Germinal center (tissue), 1 donor: ENCODE measurements at regions not wholly inside any gene's neighbourhood (a gene's known extent, or its start where the extent isn't known, plus 50 kb on each side); places are given as distances from the start of the nearest gene placed in this dataset.
"Not testable (repeated sequence)": the region's sequence is repeated elsewhere in the genome, so short reads cannot be mapped to it uniquely, and the experiment has no call there.

Experiments
- DNase-seq: peaks from one replicate; pipeline ENCODE4 v3.0.0; 2012; ENCODE audit warnings: mixed read lengths, low spot score

DNA sequence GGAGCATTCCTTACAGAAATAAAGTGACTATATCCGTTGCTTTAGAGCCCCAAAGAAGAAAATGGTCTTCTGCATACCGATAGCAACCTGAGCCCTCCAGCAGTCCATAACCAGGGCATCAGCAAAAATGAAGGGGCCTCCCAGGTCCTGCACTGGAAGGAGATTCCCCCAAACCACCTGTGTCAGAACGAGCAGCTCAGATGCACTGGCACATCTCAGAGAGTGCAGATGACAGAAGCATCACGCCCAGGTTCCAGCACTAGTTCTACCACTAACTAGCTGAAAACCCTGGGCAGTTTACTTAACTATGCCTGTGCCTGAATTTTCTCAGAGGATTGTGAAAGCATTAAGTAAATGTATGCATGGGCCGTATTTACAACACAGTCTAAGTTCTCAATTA is 466.7 kb upstream of the MYT1L start:
- DNase-seq = no peak

DNA sequence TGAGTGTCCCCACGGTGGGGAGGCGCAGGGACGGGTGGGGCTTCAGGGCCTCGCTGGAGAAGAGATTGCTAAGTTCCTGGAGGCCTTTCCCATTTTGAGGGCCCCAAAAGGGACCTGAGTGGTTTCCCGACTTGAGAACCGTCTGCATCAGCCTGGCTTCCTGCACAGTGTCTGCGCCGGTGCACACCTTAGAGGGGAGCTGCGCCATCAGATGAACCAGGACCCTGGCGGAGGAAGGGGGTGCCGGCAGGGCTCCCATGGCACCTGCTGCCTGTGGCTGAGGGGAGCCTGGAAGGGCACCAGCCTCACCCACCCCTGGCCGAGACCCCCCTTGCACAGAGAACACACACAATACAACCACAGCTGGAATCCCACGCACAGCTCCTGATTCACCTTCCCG is 465.1 kb upstream of the MYT1L start:
- no peak for DNase-seq

DNA sequence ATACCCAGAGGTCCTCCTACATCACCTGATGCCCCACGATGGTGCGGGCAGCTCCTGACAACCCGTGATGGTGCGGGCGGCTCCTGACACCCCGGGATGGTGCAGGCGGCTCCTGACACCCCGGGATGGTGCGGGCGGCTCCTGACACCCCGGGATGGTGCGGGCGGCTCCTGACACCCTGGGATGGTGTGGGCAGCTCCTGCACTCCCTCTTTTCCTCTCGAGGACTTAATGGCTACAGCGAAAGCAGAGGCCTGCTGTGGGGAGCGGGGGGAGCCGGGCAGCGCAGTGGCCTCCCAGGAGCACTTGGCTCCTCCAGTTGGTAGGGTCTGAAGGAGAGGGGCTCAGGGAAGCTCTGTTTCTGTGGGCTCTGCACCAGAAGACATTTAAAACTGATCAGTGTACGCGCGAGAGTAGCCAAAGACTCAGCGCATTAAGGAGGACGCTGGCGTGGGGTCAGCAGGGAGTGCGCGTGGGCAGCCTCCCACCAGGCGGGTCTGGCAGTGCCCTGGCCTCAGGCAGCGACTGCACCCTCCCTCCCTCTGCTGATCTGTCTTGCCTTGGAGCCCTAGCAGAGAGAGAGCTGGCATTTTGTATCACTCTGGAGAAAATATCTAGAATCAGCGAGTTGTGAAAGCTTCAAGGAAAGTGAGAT is 464.5 kb upstream of the MYT1L start:
- DNase-seq = no peak

DNA sequence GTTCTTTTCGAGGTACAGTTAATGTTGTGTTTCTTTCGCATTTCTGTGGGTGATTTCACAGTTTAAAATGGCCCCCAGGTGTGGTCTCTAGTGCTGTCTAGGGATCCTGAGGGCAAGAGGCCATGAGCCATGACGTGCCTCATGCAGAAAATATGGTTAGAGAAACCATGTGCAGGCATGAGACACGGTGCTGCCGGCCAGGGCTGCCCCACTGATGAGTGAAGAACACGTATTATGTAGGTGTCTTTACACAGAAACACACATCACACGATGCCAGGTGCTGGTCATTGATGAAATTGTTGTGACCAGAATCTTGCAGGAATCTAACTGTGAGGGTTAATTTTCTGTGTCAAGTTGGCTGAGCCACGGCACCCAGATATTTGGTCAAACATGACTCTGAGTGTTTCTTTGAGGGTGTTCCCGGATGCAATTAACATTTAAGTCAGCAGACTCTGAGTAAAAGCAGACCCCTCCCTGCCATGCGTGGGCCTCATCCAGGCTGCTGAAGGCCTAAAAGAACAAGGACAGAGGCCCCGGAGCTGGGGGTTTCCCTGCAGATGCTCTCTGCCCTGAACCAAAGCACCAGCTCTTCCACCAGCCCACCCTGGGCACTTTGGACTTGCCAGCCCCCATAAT is 463.0 kb upstream of the MYT1L start:
- DNase-seq = no peak

DNA sequence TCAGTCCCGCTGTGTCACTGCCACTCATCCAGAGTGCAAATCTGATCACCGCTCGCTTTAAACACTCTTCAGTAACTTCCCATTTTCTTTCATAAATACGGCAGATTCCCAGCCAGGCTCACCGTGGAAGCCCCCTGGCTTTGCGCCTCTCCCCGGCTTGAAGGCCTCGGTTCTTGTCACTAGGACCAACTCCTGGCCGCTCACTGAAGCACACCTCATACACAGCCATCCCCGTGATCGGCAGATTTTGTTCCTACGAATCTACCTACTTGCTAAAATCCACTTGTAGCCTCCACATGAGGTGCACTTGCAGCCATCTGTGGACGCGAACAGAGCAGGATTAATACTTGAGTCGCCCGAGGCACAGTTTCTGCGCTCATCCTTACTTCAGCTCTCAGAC is 462.4 kb upstream of the MYT1L start:
- DNase-seq = no peak

DNA sequence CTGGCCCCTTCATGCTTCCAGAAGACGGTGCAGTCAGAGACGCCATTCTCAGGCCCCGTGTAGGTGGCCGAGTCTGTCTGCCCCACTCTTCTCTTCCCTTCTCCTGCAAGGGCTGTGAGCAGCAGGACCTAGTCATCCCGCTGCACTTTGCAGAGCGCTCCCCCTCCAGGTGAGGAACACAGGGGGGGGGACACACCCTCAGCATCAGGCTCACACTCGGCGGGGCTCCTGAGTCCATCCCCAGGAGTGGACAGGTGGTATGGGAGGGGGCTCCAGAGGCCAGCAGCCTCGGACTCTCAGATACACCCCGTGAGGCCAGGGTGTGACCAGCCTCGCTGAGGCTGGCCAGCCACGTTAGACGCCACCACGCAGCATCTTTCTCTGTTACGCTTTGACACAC is 460.5 kb upstream of the MYT1L start:
- no peak for DNase-seq

DNA sequence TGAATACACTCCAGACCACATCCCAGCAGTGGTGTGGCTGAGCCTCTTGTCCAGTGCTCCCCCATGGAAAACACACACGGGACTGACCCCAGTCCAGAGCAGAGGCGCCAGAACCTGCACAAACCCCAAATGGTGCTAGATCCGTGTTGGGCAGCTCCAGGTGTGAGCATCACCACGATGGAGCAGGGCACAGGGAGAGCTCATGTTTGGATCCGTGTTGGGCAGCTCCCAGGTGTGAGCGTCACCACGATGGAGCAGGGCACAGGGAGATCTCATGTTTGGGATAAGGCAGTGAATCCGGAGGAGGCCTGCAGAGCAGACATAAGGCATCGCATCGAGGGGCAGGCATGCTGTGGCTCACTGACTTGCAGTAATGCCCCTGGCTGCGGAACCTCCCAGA is 460.0 kb upstream of the MYT1L start:
- no peak for DNase-seq

DNA sequence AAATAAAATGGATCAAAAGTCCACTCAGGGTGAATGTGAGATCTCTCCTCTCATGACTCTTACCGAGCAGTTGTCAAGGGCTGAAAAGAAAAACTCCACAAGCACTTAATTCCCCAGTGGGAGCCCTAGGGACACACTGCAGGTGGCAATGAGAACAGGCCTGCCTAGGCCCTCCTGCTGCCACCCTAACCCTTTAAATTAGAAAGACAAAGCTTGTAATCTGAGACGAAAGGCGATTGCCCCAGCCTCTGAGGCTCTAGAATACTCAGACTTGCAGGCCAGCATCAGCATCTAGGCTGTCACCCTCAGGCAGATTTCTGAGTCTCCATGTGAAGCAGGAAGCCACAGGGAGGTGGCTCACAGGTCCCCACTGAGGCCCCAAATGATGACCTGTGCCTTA is 457.0 kb upstream of the MYT1L start:
- no peak for DNase-seq

DNA sequence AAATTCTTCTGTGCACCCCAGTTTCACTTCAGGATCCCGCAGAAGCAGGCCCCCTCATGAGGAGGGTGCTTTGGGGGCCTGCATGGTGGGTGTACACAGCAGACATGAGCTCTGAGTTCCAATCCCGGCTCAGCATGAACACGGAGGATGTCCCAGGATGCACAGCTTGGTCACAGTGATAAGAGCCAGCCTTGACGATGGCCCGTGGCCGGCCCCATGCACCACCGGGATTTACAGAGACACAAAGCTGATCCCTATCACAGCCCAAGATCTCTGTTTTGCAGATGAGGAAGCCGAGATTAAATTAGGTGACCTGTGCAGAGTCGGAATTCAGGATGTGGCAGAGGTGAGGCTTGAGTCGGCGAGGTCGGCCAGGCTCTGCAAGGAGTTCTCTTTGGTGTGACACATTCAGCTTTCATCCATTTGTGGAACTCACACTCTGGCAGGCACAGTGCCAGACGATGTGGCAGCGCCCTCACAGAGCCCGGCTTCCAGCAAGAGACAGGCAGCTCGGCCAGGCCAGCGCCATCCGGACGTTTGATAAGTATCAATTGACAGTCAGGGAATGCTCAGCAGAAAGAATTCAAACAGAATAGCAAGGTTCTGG is 456.3 kb upstream of the MYT1L start:
- DNase-seq = no peak

DNA sequence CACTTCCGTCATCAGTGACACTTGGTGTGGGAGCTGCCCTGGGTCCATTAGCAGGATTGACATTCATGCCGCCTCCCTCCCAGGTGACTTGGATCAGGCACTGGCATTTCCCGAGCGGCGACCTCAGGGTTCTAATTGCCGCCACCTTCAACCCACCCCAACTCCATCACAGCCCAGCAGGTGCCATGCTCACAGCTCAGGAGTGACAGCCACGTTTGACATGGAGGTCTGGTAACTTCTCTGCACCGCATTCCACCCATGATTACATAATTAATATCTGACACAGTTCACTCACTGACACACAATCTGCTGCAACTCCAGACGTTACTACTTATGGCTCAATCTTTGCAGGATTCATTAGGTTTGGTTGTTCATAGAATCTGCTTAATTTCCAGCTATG is 450.9 kb upstream of the MYT1L start:
- no peak for DNase-seq

DNA sequence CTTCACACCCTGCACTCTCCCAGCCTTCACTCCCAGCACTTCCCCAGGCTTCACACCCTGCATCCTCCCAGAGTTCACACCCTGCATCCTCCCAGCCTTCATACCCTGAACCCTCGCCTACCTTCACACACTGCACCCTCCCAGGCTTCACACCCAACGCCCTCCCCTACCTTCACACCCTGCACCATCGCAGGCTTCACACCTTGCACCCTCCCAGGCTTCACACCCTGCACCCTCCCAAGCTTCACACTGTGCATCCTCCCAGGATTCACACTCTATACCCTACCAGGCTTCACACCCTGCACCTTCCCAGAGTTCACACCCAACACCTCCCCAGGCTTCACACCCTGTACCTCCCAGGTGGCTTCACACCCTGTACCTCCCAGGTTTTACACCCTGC is 448.7 kb upstream of the MYT1L start:
- no peak for DNase-seq

DNA sequence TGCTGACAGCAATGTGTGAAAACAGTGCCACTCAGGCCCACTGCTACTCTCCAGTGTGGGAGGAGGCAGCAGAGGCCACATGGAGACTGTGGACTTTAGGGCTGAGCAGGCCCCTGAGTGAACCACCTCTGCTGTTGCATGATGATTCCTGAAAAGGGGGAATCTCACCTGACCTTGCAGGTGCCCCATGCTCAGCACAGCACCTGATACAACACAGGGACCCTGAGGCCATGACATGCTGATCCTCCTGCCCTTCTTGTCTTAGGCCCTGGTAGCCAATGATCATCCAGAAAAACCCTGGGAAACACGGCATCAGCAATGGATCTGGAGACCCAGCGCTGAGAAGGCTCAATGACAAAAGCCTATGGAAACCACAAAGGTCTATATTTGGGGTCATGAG is 446.8 kb upstream of the MYT1L start:
- DNase-seq = no peak

DNA sequence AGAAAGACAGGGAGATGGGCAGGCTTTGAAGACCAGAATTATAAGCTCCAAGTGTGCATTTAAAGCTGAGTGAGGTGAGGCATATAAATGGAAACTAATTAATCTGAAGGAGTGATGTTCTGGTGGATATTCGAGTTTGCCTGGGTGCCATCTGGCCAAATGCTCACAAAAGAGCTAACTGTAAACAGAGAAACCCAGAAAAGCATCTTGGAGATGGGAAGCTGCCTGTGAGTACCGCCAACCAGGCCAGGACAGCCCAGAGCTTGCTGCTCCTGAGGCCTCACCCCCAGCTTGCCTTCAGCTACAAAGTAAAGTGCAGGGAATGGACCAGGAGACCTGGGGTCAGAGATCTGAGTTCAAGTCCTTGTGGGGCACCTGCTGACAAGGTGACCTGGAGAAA is 446.1 kb upstream of the MYT1L start:
- DNase-seq = no peak

DNA sequence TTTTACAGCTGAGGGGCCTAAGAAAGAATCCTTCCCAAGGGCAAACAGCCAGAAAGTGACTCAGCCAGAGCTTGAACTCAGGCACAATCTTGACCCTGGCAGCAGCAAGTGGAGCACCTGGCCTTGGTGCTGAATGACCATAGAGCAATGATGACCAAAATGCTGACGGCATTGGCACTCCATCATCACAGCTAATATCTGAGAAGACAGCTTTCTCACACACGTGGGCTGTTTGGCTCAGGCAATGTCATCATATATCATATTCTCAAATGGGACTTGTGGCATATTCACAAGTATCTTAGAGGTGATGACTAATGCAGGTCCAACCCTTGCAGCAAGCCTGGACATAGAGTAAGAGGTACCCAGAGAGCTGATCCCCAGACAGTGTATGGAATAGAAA is 443.9 kb upstream of the MYT1L start:
- DNase-seq = no peak

DNA sequence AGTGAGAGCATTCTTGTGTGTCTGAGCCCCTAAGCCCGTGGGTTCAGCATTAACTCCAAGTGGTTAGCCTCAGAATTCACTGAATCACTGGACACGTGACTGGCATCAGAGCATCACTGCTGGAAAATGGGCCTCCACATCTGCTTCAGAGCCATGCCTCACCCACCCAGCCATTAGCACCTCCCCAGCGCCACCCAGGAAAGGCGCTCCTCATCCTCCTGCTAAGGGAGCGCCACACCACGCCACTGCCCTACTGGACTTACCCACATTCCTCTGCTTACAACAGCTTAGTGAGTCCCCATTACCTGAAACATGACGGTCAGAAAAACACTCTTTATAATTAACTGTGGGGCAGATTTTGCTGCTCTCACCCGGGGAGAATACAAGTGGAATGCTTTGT is 442.6 kb upstream of the MYT1L start:
- no peak for DNase-seq

DNA sequence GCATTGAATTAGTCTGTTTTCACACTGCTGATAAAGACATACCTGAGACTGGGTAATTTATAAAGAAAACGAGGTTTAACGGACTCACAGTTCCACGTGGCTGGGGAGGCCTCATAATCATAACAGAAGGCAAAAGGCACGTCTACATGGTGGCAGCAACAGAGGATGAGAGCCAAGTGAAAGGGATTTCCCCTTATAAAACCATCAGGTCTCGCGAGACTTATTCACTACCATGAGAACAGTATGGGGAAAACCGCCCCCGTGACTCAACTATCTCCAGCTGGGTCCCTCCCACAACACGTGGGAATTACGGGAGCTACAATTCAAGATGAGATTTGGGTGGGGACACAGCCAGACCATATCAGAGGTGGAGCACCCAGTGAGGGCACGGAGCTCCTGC is 442.0 kb upstream of the MYT1L start:
- not testable (repeated sequence) for DNase-seq

DNA sequence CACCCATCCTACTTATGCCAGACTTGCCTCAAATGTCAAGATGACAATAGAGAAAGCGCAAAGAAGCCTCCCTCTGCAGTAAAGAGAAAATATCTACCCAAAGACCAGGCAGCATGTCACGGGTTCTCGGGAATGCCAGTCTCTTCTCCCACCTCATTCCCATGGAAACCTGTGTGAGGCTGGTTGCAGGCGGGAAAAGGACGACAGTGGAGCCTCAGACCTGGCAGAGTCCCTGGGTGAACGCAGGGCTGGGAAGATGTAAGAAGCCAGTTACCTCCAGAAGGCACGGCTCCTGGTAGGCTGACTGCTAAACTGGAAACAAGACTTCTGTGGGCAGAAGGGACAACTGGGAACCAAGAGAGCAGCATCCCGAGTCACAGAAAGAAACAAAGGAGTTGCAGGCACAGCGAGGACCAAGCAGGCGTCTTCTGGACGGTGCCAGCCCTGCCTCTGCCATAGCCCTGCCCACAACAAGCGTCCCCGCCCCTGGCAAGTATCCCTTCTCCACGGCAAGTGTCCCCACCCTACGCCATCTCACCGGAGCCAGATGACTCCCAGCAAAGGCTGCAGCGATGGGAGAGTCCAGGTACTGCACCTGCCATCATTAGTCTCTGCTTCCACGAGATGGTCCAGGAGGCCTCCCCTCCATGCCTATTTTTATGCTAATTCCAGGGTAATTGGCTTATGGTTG is 440.8 kb upstream of the MYT1L start:
- DNase-seq = no peak

DNA sequence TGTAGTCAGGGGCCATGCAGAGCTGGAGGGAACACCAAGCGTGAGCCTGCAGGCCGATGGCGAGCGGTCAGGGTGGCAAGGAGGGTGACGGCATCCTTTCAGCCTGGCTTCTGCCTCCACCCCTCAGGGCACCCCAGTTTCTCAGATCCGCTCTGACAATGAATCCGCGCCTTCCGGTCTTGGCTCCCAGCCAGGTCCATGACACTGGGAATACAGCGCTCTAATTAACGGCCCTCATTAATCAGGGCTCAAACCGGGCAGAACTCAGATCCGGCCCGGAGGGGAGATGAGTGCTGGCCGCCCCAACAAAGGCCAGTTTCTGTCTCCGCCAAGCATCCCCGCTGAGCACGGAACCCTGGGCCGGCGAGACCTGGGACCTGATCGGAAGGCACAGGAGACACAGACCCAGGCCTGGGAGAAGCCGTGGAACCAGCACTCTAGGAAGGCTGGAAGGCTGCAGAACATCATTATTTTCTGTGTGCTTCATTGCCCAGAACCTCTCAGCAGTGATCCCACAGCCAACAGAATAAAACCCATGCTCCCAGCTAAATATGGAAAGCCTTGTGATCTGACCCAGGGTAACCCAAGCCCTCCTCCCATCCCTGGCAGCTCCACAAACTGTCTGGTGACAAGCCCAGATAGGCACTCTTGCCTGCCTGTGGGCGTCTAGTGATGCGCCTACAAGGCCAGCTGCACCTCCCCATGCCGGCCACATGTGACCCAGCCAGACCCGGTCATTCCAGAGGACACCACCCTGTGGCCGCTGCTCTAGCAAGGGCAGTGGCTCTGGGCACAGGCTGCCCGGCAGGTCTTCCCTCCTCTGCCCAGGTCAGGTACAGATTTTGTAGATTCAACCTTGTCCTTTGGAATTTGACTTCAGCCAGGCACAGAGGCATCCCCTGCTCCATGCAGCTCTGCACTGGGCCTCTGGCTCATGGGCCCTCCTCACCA is 438.7 kb upstream of the MYT1L start:
- DNase-seq = no peak

DNA sequence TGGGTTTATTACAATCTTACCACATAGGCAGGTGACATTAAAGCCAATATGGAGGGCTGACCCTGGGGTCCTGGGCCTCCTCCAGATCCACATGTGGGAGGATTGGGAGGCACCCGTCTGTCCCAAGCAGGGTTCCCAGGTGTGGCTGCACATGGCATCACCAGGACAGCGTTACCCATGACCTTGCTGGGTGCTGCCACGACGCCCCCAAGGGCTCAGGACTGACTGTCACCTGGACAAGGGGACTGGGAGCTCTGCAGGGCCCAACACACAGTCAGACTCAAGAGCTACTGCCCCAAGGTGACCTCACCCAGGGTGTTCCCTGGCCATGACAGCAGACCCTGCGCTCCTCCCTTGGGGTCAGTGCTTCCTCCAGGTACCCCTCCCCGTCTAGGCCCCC is 437.4 kb upstream of the MYT1L start:
- no peak for DNase-seq

DNA sequence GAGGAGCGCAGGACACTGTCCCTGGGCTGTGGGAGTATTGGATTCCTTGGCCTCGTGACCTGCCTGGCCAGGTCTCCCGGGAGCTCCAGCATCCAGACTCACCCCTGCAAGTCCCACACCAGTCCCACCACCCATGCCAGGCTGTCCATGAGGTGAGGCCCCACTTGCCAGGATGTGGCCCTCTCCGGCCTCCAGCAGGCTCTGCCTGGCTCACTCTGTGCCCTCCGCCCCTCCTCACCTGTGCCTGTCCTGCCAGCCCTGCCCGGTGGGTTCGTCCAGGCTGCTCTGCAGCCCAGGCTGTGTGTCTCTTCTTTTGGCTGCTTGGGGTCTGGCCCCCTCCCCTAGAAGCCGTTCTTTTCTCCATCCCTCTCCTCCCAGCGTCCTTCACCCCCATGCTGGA is 436.8 kb upstream of the MYT1L start:
- DNase-seq = no peak

DNA sequence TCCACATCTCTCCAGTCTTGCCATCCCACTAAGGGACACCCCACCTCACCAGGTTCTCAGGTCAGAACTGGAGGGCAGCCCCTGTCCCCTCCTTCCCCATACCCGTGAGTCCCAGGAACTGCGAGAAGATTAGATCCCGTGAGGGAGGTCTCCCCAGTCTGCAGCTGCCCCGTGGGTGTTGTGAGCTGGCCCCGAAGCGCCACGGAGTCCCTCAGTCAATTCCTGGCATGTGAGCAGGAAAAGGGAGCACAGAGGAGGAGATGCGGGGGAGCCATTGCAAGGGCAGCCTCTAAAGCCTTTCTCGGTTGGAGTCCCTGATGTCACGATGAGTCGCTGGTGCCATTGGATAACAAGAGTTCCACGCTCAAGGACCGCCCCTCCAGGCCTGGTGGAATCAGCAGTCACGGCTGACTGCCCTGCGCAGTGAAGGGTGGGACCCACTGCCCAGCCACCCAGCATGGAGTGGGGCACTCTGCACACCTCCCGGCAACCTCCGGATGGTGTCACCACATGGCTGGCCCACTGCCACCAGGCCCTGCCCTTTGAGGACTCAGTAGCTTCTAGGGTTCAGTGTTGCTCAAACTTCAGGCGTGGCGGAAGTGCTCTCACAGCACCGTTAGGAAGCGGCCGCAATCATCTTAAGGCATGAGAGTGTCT is 434.9 kb upstream of the MYT1L start:
- DNase-seq = no peak
